HCT116 (cell line): ENCODE measurements at regions not wholly inside any gene's neighbourhood (a gene's known extent, or its start where the extent isn't known, plus 50 kb on each side); places are given as distances from the start of the nearest gene placed in this dataset.

ENCODE experiments used
- ATAC-seq: fragments of 200-7000 bp; cut with Tn5 transposase; 2 replicates; pipeline ENCODE4 v1.9.1; 2020; ENCODE audit warnings: mild to moderate bottlenecking, moderate library complexity
- BruUV-seq: library from RNA; stranded (reverse); fragments of 400-500 nt; replicated peaks from 2 replicates; lab custom pipeline; 2021; lab: Mats Ljungman, UMichigan
- CTCF ChIA-PET: fragments of 300-600 bp; sonication (Branson Sonifier 250); formaldehyde crosslinking; loops from one replicate; lab custom pipeline; 2021; ENCODE audit warnings: antibody characterized with exemption; lab: Charles Lee
- POLR2A ChIA-PET: fragments of 300-600, 350-600 bp; sonication (Branson Sonifier 250); formaldehyde crosslinking; loops from one replicate; lab custom pipeline; 2021; ENCODE audit warnings: antibody characterized with exemption; lab: Charles Lee
- RAD21 ChIA-PET, 2 experiments: fragments of 300-600 bp; sonication (Branson Sonifier 250); formaldehyde crosslinking; loops; one replicate each; lab custom pipeline; 2023; ENCODE audit warnings: low total read pairs in 2 of 2; ENCODE audit not compliant: uncharacterized antibody in 2 of 2, unreplicated experiment in 2 of 2, low non-redundant PET in 1 of 2; lab: Charles Lee
- DNase-seq: peaks from one replicate; pipeline ENCODE4 v3.0.0-alpha.2; 2010; ENCODE audit warnings: low read depth, low spot score
- H2AFZ ChIP-seq: fragments of 200-600 bp; shearing (Covaris generic), sonication (generic); 2 replicates; pipeline ENCODE4 v1.6.1; 2017; ENCODE audit warnings: low read depth, mixed run types, mixed read lengths, antibody characterized with exemption, low read length; ENCODE audit not compliant: poor library complexity, severe bottlenecking
- H3K27ac ChIP-seq: 2 replicates; pipeline ENCODE4 v1.5.1; 2012; ENCODE audit warnings: low read depth, low read length
- H3K27me3 ChIP-seq: fragments of 200-600 bp; sonication (generic); 2 replicates; pipeline ENCODE4 v1.6.1; 2016; ENCODE audit warnings: mixed run types, low read length, mixed read lengths; ENCODE audit not compliant: insufficient read depth
- H3K36me3 ChIP-seq, 2 experiments: fragments of 200-500 bp in 1 of 2; fragments of 200-600 bp in 1 of 2; sonication (Bioruptor generic) in 1 of 2; sonication (generic) in 1 of 2; 2 replicates each; pipeline versions ENCODE4 v1.5.1 to v1.6.1; 2014 to 2016; ENCODE audit warnings: low read length in 2 of 2, inconsistent platforms in 1 of 2, mixed read lengths in 1 of 2, mixed run types in 1 of 2; ENCODE audit not compliant: insufficient read depth in 2 of 2, control insufficient read depth in 1 of 2
- H3K4me1 ChIP-seq, 2 experiments: fragments of 200-600 bp in 1 of 2; sonication (generic) in 1 of 2; 2 replicates each; pipeline versions ENCODE4 v1.5.1 to v1.6.1; 2012 to 2017; ENCODE audit warnings: low read length in 2 of 2, inconsistent platforms in 1 of 2, mild to moderate bottlenecking in 1 of 2, mixed read lengths in 1 of 2, mixed run types in 1 of 2, moderate library complexity in 1 of 2; ENCODE audit not compliant: insufficient read depth in 2 of 2, control insufficient read depth in 1 of 2
- H3K4me2 ChIP-seq: fragments of 200-600 bp; sonication (generic); 2 replicates; pipeline ENCODE4 v1.6.1; 2017; ENCODE audit warnings: mixed run types, low read length, mixed read lengths
- H3K4me3 ChIP-seq, 2 experiments: fragments of 200-600 bp in 1 of 2; sonication (generic) in 1 of 2; replicated peaks in 1 of 2; 2 replicates each; pipeline ENCODE4 v1.5.1; 2011 to 2016; ENCODE audit warnings: low read length in 2 of 2, control low read depth in 1 of 2, low read depth in 1 of 2, mild to moderate bottlenecking in 1 of 2, mixed read lengths in 1 of 2, mixed run types in 1 of 2
- H3K79me2 ChIP-seq: fragments of 200-600 bp; sonication (generic); 2 replicates; pipeline ENCODE4 v1.6.1; 2017; ENCODE audit warnings: mild to moderate bottlenecking, mixed run types, low read length, moderate library complexity, mixed read lengths; ENCODE audit not compliant: insufficient read depth
- H3K9ac ChIP-seq: fragments of 200-600 bp; sonication (generic); 2 replicates; pipeline ENCODE4 v1.6.1; 2016; ENCODE audit warnings: low read length, mixed read lengths
- H3K9me2 ChIP-seq: fragments of 200-600 bp; sonication (generic), shearing (Covaris generic); 2 replicates; pipeline ENCODE4 v1.6.1; 2017; ENCODE audit warnings: mixed run types, mild to moderate bottlenecking, moderate library complexity; ENCODE audit not compliant: insufficient read depth
- H3K9me3 ChIP-seq, 2 experiments: fragments of 200-500 bp in 1 of 2; fragments of 200-600 bp in 1 of 2; sonication (Bioruptor generic) in 1 of 2; sonication (generic) in 1 of 2; 2 replicates each; pipeline ENCODE4 v1.6.1; 2014 to 2017; ENCODE audit warnings: low read length in 2 of 2, mixed read lengths in 2 of 2, inconsistent platforms in 1 of 2, low read depth in 1 of 2, mild to moderate bottlenecking in 1 of 2, mixed run types in 1 of 2, moderate library complexity in 1 of 2; ENCODE audit not compliant: control insufficient read depth in 1 of 2, insufficient read depth in 1 of 2
- H4K20me1 ChIP-seq: fragments of 200-600 bp; sonication (generic), shearing (Covaris generic); 2 replicates; pipeline ENCODE4 v1.6.1; 2017; ENCODE audit warnings: mixed run types, mild to moderate bottlenecking, moderate library complexity; ENCODE audit not compliant: insufficient read depth
- CTCF ChIP-seq, 3 experiments: fragments of 200-600 bp in 1 of 3; sonication (generic) in 1 of 3; IDR thresholded peaks in 2 of 3; conservative IDR thresholded peaks in 1 of 3; 2 replicates each; pipeline ENCODE4 v1.5.1; 2012 to 2017; ENCODE audit warnings: low read depth in 2 of 3, low read length in 2 of 3, antibody characterized with exemption in 1 of 3, borderline replicate concordance in 1 of 3, control low read depth in 1 of 3, mild to moderate bottlenecking in 1 of 3, mixed read lengths in 1 of 3, mixed run types in 1 of 3, moderate library complexity in 1 of 3; ENCODE audit not compliant: insufficient read depth in 1 of 3
- EGR1 ChIP-seq: IDR thresholded peaks from 2 replicates; pipeline ENCODE4 v1.6.1; 2012; ENCODE audit warnings: low read depth
- ELF1 ChIP-seq: IDR thresholded peaks from 2 replicates; pipeline ENCODE4 v1.6.1; 2012; ENCODE audit warnings: low read depth, borderline replicate concordance
- EZH2phosphoT487 ChIP-seq: fragments of 200-600 bp; IDR thresholded peaks from 2 replicates; pipeline ENCODE4 v1.6.1; 2018; ENCODE audit warnings: antibody characterized with exemption, borderline replicate concordance
- FOSL1 ChIP-seq: IDR thresholded peaks from 2 replicates; pipeline ENCODE4 v1.6.1; 2012; ENCODE audit warnings: low read depth
- MAX ChIP-seq: IDR thresholded peaks from 2 replicates; pipeline ENCODE4 v1.6.1; 2012
- POLR2A ChIP-seq: IDR thresholded peaks from 2 replicates; pipeline ENCODE4 v1.7.0; 2011; ENCODE audit warnings: borderline replicate concordance; ENCODE audit not compliant: insufficient read depth, insufficient read length; ENCODE audit errors: extremely low read depth
- POLR2AphosphoS5 ChIP-seq: IDR thresholded peaks from 2 replicates; pipeline ENCODE4 v1.6.1; 2011; ENCODE audit warnings: mild to moderate bottlenecking, low read depth, low read length, moderate library complexity
- RAD21 ChIP-seq: IDR thresholded peaks from 2 replicates; pipeline ENCODE4 v1.6.1; 2012; ENCODE audit warnings: low read depth, mild to moderate bottlenecking
- REST ChIP-seq: IDR thresholded peaks from 2 replicates; pipeline ENCODE4 v1.6.1; 2012; ENCODE audit warnings: low read depth
- SIN3A ChIP-seq: IDR thresholded peaks from 2 replicates; pipeline ENCODE4 v1.6.1; 2012; ENCODE audit warnings: low read depth
- TCF7L2 ChIP-seq: IDR thresholded peaks from 2 replicates; pipeline ENCODE4 v1.7.0; 2011; ENCODE audit warnings: borderline replicate concordance, inconsistent platforms; ENCODE audit not compliant: insufficient read depth, insufficient read length; ENCODE audit errors: extremely low read depth
- ZBTB33 ChIP-seq: IDR thresholded peaks from 2 replicates; pipeline ENCODE4 v1.6.1; 2011; ENCODE audit warnings: mild to moderate bottlenecking, low read length, moderate library complexity; ENCODE audit not compliant: insufficient replicate concordance; ENCODE audit errors: extremely low read depth
- intact Hi-C: fragments of 100-400 bp; cut with micrococcal nuclease; formaldehyde crosslinking; loops from 2 replicates; pipeline ENCODE4 v1.10.0; 2022

- no peak for TF ChIP-seq REST
Observed at GRCh38 chr3:124588794-124589193, 141.5 kb upstream of the UMPS start (continued).

- no peaks in the 10 kb centered on the region for H3K36me3 ChIP-seq
- no peak overlapping the region for H2AFZ ChIP-seq
- H3K9ac ChIP-seq: no peak overlapping the region
- peaks cover 22 to 38% of the 10 kb centered on the region in 2 experiments for H3K4me1 ChIP-seq
- H4K20me1 ChIP-seq: no peaks in the 10 kb centered on the region
- BruUV-seq: no TSS peak
- no peak for DNase-seq
- POLR2A ChIA-PET: no interaction called here
- ATAC-seq: no peak
- H3K9me3 ChIP-seq: no peaks in the 10 kb centered on the region
- no peaks in the 10 kb centered on the region for H3K27me3 ChIP-seq
- H3K4me2 ChIP-seq: no peak overlapping the region
- H3K4me3 ChIP-seq: no peak overlapping the region
- RAD21 ChIA-PET: no interaction called here
- intact Hi-C loops: no loop called here
- H3K9me2 ChIP-seq: no peaks in the 10 kb centered on the region
- no peak overlapping the region for H3K27ac ChIP-seq
- H3K79me2 ChIP-seq: no peaks in the 10 kb centered on the region
- CTCF ChIA-PET: no interaction called here
- TF ChIP-seq FOSL1 (no peak), MAX (no peak), REST (no peak), CTCF (IDR thresholded peaks at IDR 0.05 in 2 of 3, conservative IDR thresholded peaks at IDR 0.05 in 1 of 3; ENCODE audit: borderline replicate concordance in 1 of 3, insufficient read depth in 1 of 3, low read depth in 2 of 3, low read length in 2 of 3) (no peak), ELF1 (no peak), SIN3A (no peak), ZBTB33 (no peak), POLR2AphosphoS5 (no peak), TCF7L2 (no peak), EGR1 (no peak), POLR2A (no peak), RAD21 (no peak), EZH2phosphoT487 (no peak)
Observed at GRCh38 chr3:124591699-124592098, 138.6 kb upstream of the UMPS start.
